Peyer's patch (tissue), 4 donors: ENCODE measurements at regions not wholly inside any gene's neighbourhood (a gene's known extent, or its start where the extent isn't known, plus 50 kb on each side); places are given as distances from the start of the nearest gene placed in this dataset.
A peak's percentile ranks its signal among the peaks of the same experiment; 100 is the strongest.

ENCODE experiments used
- DNase-seq, 3 donors: peaks; one replicate each; pipeline ENCODE4 v3.0.0-alpha.2; 2017 to 2019
- H3K27ac ChIP-seq, 4 donors: fragments of 200-600 bp; sonication (generic); one replicate each; pipeline ENCODE4 v1.5.1; 2016 to 2019
- H3K27me3 ChIP-seq, 2 donors: fragments of 200-600 bp; sonication (generic); one replicate each; pipeline ENCODE4 v1.5.1; 2019
- H3K36me3 ChIP-seq, 3 donors: fragments of 200-600 bp; sonication (generic); one replicate each; pipeline ENCODE4 v1.5.1; 2016 to 2019
- H3K4me1 ChIP-seq, 4 donors: fragments of 200-600 bp; sonication (generic); one replicate each; pipeline ENCODE4 v1.5.1; 2016 to 2019
- H3K4me3 ChIP-seq, 4 donors: fragments of 200-600 bp; sonication (generic); 1 replicate in 3 of 4; 2 replicates in 1 of 4; pipeline ENCODE4 v1.5.1; 2016 to 2019; ENCODE audit warnings: mild to moderate bottlenecking in 1 of 4
- H3K9me3 ChIP-seq, 4 donors: fragments of 200-600 bp; sonication (generic); one replicate each; pipeline ENCODE4 v1.5.1; 2016 to 2019; ENCODE audit warnings: mild to moderate bottlenecking in 1 of 4
- CTCF ChIP-seq, 6 experiments: fragments of 450-650 bp in 4 of 6; fragments of 200-600 bp in 2 of 6; sonication (generic) in 1 of 6; IDR thresholded peaks; one replicate each; pipeline ENCODE4 v1.5.1; 2017 to 2019; ENCODE audit warnings: antibody characterized with exemption in 6 of 6, mild to moderate bottlenecking in 3 of 6, moderate library complexity in 1 of 6
- POLR2A ChIP-seq, 2 donors: fragments of 450-650 bp; IDR thresholded peaks; one replicate each; pipeline ENCODE4 v1.5.1; 2017; ENCODE audit warnings: antibody characterized with exemption in 2 of 2, mild to moderate bottlenecking in 2 of 2, moderate library complexity in 2 of 2

DNA sequence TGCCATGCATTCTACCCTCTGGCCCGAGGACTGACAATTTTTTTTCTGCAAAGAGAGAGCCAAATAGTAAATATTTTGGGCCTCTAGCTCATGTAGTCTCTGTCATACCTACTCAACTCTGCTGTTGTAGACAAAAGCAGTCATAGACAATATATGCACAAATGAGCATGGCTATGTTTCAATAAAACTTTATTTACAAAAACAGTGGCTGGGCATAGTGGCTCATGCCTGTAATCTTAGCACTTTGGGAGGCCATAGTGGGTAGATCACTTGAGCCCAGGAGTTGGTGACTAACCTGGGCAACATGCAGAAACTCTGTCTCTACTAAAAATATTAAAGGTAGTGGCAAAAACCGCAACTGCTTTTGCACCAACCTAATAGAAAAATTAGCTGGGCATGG is 153.7 kb upstream of the BTG1 start:
- no peak overlapping the region for H3K4me3 ChIP-seq
- H3K36me3 ChIP-seq, result no peaks in the 10 kb centered on the region
- TF ChIP-seq POLR2A (IDR thresholded peaks at IDR 0.05) (no peak), CTCF (IDR thresholded peaks at IDR 0.05) (no peak)
- DNase-seq, result no peak
- no peaks in the 10 kb centered on the region for H3K4me1 ChIP-seq
- no peak overlapping the region for H3K27ac ChIP-seq
- H3K27me3 ChIP-seq, result no peaks in the 10 kb centered on the region
- H3K9me3 ChIP-seq, result no peaks in the 10 kb centered on the region

DNA sequence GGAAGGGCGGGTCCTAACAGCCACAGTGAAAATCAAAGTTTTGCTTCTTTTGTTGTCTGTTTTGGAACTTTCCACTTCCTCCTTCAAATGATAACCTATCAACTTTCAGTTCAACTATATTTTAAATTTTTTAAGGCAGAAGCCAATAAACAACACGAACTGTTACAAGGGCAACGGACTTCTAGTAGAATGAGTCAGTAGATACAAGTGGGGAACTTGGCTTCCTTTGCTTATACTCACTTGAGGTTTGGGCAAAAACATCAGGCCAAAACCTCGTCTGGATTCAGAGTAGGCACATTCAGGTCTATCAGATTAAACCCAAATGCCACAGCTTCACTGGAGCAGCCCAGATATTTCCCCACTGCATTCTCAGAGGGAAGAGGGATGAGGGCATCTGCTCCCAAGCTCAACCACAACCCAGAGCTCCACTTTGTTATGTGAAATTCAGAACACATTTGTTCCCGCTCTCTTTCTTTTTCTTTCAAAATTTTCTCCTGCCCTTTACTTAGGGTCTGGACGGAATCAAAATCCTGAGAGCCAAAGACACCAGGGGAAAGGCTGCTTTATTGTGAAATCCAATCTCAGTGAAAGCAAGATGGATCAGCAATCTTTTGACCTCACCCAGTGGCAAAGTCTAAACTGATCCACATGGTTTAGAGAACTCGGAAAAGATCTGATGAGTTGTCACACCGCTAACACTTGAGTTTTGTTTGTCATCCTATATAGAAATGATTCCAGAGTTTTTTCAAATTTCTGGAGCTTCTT is 152.5 kb upstream of the BTG1 start:
- no peaks in the 10 kb centered on the region for H3K9me3 ChIP-seq
- H3K4me1 ChIP-seq, result no peaks in the 10 kb centered on the region
- TF ChIP-seq CTCF (IDR thresholded peaks at IDR 0.05), result no peak
- TF ChIP-seq POLR2A (IDR thresholded peaks at IDR 0.05), result no peak
- no peaks in the 10 kb centered on the region for H3K36me3 ChIP-seq
- no peak overlapping the region for H3K4me3 ChIP-seq
- peak overlapping the region in 3 of 4 donors; percentile 9 to 55 (median 10) for H3K27ac ChIP-seq
- no peak for DNase-seq
- H3K27me3 ChIP-seq, result no peaks in the 10 kb centered on the region

GRCh38 chr12:92297405-92297804 is 151.8 kb upstream of the BTG1 start:
- Histone ChIP-seq H3K9me3 (no peaks in the 10 kb centered on the region), H3K4me1 (no peaks in the 10 kb centered on the region), H3K36me3 (no peaks in the 10 kb centered on the region), H3K27me3 (no peaks in the 10 kb centered on the region), H3K4me3 (no peak overlapping the region), H3K27ac (peak overlapping the region in 2 of 4 donors; percentile 10 to 55)
- DNase-seq, result no peak
- TF ChIP-seq CTCF (IDR thresholded peaks at IDR 0.05), result no peak
- no peak for TF ChIP-seq POLR2A (IDR thresholded peaks at IDR 0.05)

DNA sequence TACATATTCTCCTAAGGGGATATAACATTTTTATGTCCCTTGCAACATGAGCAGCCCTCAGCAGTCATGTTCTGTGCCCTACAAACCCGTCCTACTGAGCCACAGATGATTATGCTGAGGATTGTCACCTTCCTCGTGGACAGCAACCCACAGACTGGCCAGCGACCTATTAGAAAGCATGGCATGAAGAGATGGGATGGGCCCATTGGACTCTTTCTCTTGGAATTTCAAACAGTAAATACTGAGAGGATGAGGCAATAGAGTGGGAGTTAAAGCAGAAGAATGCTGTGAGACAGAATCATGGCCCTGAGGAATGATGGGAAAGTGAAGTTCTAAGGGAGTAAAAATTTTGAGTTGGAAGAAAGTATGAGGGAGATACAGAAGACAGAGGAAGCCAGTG is 149.9 kb upstream of the BTG1 start:
- no peak for DNase-seq
- Histone ChIP-seq H3K4me1 (no peaks in the 10 kb centered on the region), H3K36me3 (no peaks in the 10 kb centered on the region), H3K27ac (no peak overlapping the region), H3K9me3 (no peaks in the 10 kb centered on the region), H3K27me3 (no peaks in the 10 kb centered on the region), H3K4me3 (no peak overlapping the region)
- TF ChIP-seq CTCF (IDR thresholded peaks at IDR 0.05) (no peak), POLR2A (IDR thresholded peaks at IDR 0.05) (no peak)

- Histone ChIP-seq H3K9me3 (no peaks in the 10 kb centered on the region), H3K4me1 (no peaks in the 10 kb centered on the region), H3K27me3 (no peaks in the 10 kb centered on the region), H3K27ac (no peak overlapping the region), H3K36me3 (no peaks in the 10 kb centered on the region), H3K4me3 (no peak overlapping the region)
- TF ChIP-seq POLR2A (IDR thresholded peaks at IDR 0.05), result no peak
- no peak for TF ChIP-seq CTCF (IDR thresholded peaks at IDR 0.05)
- no peak for DNase-seq
Measured at GRCh38 chr12:92294676-92295440, 149.2 kb upstream of the BTG1 start.
